Stomach smooth muscle (tissue), 2 donors: ENCODE measurements at regions not wholly inside any gene's neighbourhood (a gene's known extent, or its start where the extent isn't known, plus 50 kb on each side); places are given as distances from the start of the nearest gene placed in this dataset.

ENCODE experiments used
- H3K27ac ChIP-seq: one replicate; pipeline ENCODE4 v1.7.0; 2013; ENCODE audit warnings: mild to moderate bottlenecking, low read length, inconsistent platforms
- H3K27me3 ChIP-seq, 2 donors: one replicate each; pipeline ENCODE4 v1.7.0; 2013; ENCODE audit warnings: low read length in 2 of 2; ENCODE audit not compliant: insufficient read depth in 2 of 2, control insufficient read depth in 1 of 2
- H3K36me3 ChIP-seq, 2 donors: one replicate each; pipeline ENCODE4 v1.7.0; 2013; ENCODE audit warnings: low read length in 2 of 2; ENCODE audit not compliant: control insufficient read depth in 2 of 2, insufficient read depth in 2 of 2
- H3K4me1 ChIP-seq: one replicate; pipeline ENCODE4 v1.7.0; 2013; ENCODE audit warnings: low read length; ENCODE audit not compliant: control insufficient read depth, insufficient read depth
- H3K4me3 ChIP-seq, 2 donors: one replicate each; pipeline ENCODE4 v1.7.0; 2013; ENCODE audit warnings: low read length in 2 of 2
- H3K9ac ChIP-seq, 2 donors: one replicate each; pipeline ENCODE4 v1.7.0; 2013; ENCODE audit warnings: low read length in 2 of 2, mild to moderate bottlenecking in 1 of 2
- H3K9me3 ChIP-seq, 2 donors: one replicate each; pipeline ENCODE4 v1.7.0; 2013; ENCODE audit warnings: low read length in 2 of 2; ENCODE audit not compliant: control insufficient read depth in 2 of 2
- donor health status: healthy.
- donor health status: Pancreatic carcinoma.

DNA sequence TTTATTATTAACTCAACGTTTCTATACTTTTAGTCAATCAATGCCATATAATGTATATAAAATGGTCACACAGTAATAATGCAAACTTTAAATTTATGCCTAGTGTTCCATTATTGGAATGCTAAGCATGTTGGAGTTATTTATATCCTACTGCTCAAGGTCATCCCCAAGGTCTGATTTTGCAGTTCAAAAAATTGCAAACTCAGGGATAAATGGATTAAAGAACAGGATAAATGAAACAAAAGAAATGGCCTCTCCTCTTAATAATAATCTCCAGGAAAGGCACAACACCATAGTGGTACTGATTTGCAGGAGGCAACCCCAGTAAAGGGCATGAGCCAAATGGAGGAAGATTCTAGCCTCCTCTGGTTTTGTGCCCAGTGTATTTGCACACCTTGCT, 436.4 kb downstream of the EPHA4 start:
- no peak overlapping the region for H3K9ac ChIP-seq
- no peaks in the 10 kb centered on the region for H3K27me3 ChIP-seq
- H3K27ac ChIP-seq: no peak overlapping the region
- no peaks in the 10 kb centered on the region for H3K9me3 ChIP-seq
- H3K4me3 ChIP-seq: no peak overlapping the region
- H3K36me3 ChIP-seq: no peaks in the 10 kb centered on the region
- H3K4me1 ChIP-seq: no peaks in the 10 kb centered on the region

DNA sequence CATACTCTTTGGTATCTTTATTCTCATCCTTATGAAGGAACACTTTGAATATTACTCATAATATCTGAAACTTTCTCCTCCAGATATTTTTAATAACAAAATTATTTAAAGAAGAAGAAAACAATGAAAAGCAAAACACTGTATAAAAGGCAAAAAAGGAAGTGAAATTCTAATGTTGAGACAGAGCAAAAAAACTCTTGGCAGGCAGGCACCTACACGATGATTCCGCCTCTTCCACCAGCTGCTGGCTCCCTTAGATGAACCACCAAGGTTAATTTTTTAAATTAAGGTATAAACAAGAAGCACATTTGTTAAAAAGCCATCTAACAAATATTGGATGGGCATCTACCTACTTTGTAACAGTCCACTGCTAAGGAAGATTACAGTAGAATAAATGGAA, 434.7 kb downstream of the EPHA4 start:
- H3K27me3 ChIP-seq: no peaks in the 10 kb centered on the region
- H3K9ac ChIP-seq: no peak overlapping the region
- no peaks in the 10 kb centered on the region for H3K9me3 ChIP-seq
- no peak overlapping the region for H3K4me3 ChIP-seq
- H3K4me1 ChIP-seq: no peaks in the 10 kb centered on the region
- no peaks in the 10 kb centered on the region for H3K36me3 ChIP-seq
- no peak overlapping the region for H3K27ac ChIP-seq

DNA sequence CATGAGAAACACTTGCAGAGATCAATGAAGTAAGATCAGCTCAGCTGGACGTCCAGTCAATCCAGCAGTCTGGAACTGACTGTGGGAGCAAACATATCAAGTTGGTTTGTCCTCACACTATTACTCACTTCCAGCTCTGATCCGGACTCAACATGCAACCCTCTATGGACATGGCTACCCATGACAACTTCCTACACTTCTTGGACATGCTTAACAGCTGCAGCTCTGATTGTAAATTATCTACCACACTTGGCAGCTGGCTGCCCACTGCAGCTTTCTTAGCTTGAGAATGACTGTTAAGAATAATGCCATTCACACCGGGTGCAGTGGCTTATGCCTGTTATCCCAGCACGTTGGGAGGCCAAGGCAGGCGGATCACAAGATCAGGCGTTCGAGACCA, 429.8 kb downstream of the EPHA4 start:
- no peaks in the 10 kb centered on the region for H3K4me1 ChIP-seq
- no peak overlapping the region for H3K27ac ChIP-seq
- H3K36me3 ChIP-seq: no peaks in the 10 kb centered on the region
- H3K9me3 ChIP-seq: no peaks in the 10 kb centered on the region
- H3K9ac ChIP-seq: no peak overlapping the region
- H3K4me3 ChIP-seq: no peak overlapping the region
- H3K27me3 ChIP-seq: no peaks in the 10 kb centered on the region

DNA sequence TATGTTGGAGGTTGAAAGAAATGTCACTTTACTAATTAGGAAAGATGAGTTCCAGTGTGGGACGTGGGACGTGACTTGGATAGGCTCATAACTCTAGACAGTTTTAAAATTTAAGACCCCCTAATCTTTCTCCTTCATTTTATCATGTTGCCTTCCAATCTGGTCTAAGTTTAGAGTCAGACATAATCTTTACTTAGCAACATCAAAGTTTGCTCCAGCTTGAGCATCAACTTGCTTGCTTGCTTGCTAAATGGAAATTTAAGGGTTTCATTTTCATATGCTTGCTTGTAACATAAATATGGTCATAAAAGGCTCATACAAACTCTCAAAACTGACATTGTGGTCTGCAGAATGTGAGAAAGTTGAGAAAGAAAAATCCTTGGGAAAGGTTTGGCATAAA, 428.9 kb downstream of the EPHA4 start:
- Histone ChIP-seq H3K4me1 (no peaks in the 10 kb centered on the region), H3K9me3 (no peaks in the 10 kb centered on the region), H3K27me3 (no peaks in the 10 kb centered on the region), H3K27ac (no peak overlapping the region), H3K4me3 (no peak overlapping the region), H3K9ac (no peak overlapping the region), H3K36me3 (no peaks in the 10 kb centered on the region)

DNA sequence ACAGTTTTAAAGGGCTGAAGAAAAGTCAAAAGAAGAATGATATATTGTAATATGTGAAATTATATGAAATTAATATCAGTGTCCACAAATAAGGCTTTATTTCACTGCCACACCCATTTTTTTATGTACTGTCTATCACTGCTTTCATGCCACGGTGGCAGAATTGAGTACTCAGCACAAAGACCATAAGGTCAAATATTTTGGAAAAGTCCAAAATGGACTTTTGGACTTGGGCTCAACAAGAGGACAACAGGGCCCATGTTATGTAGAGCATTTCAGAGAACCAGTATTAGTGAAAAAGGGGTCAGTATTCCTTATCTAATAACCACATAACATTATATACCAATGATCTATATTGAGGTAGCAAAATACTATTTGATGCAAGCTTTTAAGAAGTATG, 427.2 kb downstream of the EPHA4 start:
- Histone ChIP-seq H3K9ac (no peak overlapping the region), H3K4me3 (no peak overlapping the region), H3K36me3 (no peaks in the 10 kb centered on the region), H3K27me3 (no peaks in the 10 kb centered on the region), H3K4me1 (no peaks in the 10 kb centered on the region), H3K27ac (no peak overlapping the region), H3K9me3 (no peaks in the 10 kb centered on the region)

DNA sequence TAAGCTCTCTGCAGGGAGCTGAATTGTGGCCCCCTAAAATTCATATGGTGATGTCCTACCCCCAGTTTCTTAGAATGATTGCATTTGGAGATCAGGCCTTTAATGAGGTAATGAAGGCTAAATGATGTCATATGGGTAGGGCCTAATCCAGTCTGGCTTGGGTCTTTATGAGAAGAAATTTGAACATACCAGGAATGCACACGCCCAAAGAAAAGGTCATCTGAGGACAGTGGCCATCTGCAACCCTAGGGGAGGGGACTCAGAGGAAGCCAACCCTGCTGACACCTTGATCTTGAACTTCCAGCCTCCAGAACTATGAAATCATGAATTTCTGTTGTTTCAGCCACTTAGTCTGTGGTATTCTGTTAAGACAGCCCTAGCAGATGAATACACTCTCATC, 426.7 kb downstream of the EPHA4 start:
- H3K27ac ChIP-seq: no peak overlapping the region
- H3K9ac ChIP-seq: no peak overlapping the region
- no peak overlapping the region for H3K4me3 ChIP-seq
- no peaks in the 10 kb centered on the region for H3K9me3 ChIP-seq
- no peaks in the 10 kb centered on the region for H3K4me1 ChIP-seq
- no peaks in the 10 kb centered on the region for H3K27me3 ChIP-seq
- H3K36me3 ChIP-seq: no peaks in the 10 kb centered on the region

DNA sequence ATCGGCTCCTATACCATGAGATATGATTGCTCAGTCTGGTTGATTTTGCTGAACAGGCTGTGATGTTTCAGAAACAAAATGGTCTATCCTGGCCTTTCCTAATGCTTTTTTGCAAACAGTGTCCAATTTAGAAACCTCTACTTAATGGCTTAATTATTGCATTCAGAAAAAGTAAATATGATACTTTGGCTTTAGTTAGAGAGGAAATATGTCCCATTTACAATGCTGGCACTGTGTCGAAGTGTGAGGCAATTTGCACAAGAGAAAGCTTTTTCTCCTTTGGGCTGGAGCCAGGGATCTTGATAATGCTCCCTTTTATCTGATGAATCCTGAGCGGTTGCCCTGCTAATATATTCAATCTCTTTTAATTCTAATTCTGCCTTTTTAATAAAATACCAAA, 418.9 kb downstream of the EPHA4 start:
- H3K4me3 ChIP-seq: no peak overlapping the region
- no peak overlapping the region for H3K27ac ChIP-seq
- no peaks in the 10 kb centered on the region for H3K4me1 ChIP-seq
- H3K36me3 ChIP-seq: no peaks in the 10 kb centered on the region
- H3K9ac ChIP-seq: no peak overlapping the region
- H3K27me3 ChIP-seq: no peaks in the 10 kb centered on the region
- no peaks in the 10 kb centered on the region for H3K9me3 ChIP-seq

DNA sequence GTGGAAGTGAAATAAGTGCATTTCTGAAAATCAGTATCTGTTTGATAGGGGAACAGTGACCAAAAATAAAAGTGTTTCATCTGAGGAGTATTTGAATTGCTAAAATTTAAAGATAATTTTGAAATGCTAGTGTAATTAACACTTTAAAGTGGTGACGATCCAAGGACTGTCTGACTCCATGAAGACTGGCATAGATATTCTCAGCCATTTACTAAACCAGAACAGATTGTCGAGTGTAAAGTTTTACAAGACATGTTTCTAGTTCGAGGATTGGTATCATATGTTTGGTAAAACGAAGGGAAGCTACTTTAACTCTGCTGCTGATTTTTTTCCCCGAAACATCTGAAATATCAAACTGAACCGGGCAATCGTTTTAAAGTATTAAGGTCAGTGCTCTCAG, 417.9 kb downstream of the EPHA4 start:
- Histone ChIP-seq H3K4me3 (no peak overlapping the region), H3K4me1 (no peaks in the 10 kb centered on the region), H3K36me3 (no peaks in the 10 kb centered on the region), H3K9ac (no peak overlapping the region), H3K27me3 (no peaks in the 10 kb centered on the region), H3K9me3 (no peaks in the 10 kb centered on the region), H3K27ac (no peak overlapping the region)

DNA sequence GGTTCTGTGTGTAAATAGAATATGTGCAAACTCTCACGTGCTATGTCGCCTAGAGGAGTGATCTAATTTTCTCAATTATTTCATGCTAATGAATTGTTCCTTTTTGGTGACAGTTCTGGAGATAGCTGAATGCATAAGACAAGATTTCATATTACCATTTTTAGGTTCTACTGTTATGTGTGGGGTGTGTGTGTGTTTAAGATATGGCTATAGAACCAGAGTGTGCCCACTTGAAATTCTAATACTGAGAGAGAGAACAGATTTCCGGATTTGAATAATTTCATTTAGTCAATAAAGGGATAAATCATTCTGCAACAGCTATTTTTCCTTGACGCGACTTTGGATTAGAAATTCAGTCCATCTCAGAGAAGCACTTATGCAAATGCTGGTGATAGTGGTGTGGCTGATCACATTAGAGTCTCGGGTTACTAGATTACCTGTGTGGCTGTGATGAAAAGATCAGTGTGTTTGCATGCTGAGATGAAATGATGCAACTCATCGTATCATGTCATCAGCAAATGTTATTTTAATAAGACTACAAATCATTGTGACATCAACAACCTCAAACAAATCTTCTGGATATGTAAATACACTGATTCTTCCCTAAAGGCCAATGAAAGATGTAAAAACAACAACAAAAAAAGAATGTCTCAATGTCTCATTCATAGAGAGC, 415.9 kb downstream of the EPHA4 start:
- Histone ChIP-seq H3K4me3 (no peak overlapping the region), H3K4me1 (no peaks in the 10 kb centered on the region), H3K9ac (no peak overlapping the region), H3K27ac (no peak overlapping the region), H3K9me3 (no peaks in the 10 kb centered on the region), H3K36me3 (no peaks in the 10 kb centered on the region), H3K27me3 (no peaks in the 10 kb centered on the region)

DNA sequence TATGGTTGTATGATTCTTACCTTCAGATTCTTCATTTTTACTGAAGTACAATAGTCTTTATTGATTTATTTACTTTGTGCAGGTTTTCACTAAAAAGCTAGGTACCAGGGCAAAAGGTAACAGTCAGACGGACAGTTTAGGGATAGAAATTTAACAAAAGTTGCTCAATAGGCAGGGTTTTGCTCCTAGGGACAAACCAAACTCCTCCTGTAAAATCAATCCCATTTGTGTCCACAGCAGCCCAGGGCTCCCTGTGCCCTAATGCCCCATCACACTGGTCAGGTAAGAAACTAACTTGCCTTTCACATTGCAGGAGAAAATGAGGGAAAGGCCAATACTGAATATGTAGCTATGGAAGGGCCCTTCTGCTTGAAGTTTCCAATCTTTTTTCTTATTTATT, 410.9 kb downstream of the EPHA4 start:
- Histone ChIP-seq H3K9ac (no peak overlapping the region), H3K4me1 (no peaks in the 10 kb centered on the region), H3K27ac (no peak overlapping the region), H3K4me3 (no peak overlapping the region), H3K9me3 (no peaks in the 10 kb centered on the region), H3K36me3 (no peaks in the 10 kb centered on the region), H3K27me3 (no peaks in the 10 kb centered on the region)

DNA sequence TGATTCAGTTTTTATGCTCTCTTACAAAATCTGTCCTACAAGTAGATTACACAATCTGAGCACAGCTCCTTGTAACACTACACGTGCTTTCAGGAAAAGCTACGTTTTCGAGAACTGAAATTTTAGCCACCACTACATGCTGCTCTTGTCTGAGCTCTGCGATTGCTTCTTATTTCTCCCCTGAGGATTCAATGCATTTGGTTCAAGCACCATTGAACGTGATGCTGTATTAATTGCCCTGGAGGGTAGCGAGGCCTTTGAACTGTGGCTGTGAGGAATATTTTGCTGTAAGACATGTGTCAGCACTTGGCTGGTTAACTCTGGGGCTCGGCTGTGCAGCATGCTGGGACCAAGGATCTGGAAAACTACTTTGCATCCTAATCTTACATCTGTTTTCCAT, 405.8 kb downstream of the EPHA4 start:
- Histone ChIP-seq H3K27ac (no peak overlapping the region), H3K4me3 (no peak overlapping the region), H3K4me1 (no peaks in the 10 kb centered on the region), H3K9ac (no peak overlapping the region), H3K9me3 (no peaks in the 10 kb centered on the region), H3K36me3 (no peaks in the 10 kb centered on the region), H3K27me3 (no peaks in the 10 kb centered on the region)
